ENCODE measurements at regions not wholly inside any gene's neighbourhood (a gene's known extent, or its start where the extent isn't known, plus 50 kb on each side); places are given as distances from the start of the nearest gene placed in this dataset.
"Not testable (repeated sequence)": the region's sequence is repeated elsewhere in the genome, so short reads cannot be mapped to it uniquely, and the experiment has no call there.

- DNase-seq: no peak
Observed at GRCh38 chr15:98530570-98530969, 117.8 kb upstream of the IGF1R start.

GRCh38 chr15:98532063-98532462, 116.3 kb upstream of the IGF1R start:
- no peak for DNase-seq

- no peak for DNase-seq
Observed at GRCh38 chr15:98536976-98537375, 111.4 kb upstream of the IGF1R start.

- DNase-seq: no peak
Observed at GRCh38 chr15:98537516-98538060, 110.8 kb upstream of the IGF1R start.

GRCh38 chr15:98541519-98541918, 106.8 kb upstream of the IGF1R start:
- no peak for DNase-seq

- no peak for DNase-seq
Observed at GRCh38 chr15:98543237-98543636, 105.1 kb upstream of the IGF1R start.

GRCh38 chr15:98546329-98546728, 102.0 kb upstream of the IGF1R start:
- DNase-seq: no peak

- DNase-seq: no peak
Observed at GRCh38 chr15:98547275-98547674, 101.1 kb upstream of the IGF1R start.

- no peak for DNase-seq
Observed at GRCh38 chr15:98547741-98548138, 100.6 kb upstream of the IGF1R start.

- no peak for DNase-seq
Observed at GRCh38 chr15:98548139-98548971, 100.0 kb upstream of the IGF1R start.

GRCh38 chr15:98549003-98549402, 99.3 kb upstream of the IGF1R start:
- DNase-seq: no peak

GRCh38 chr15:98549741-98550140, 98.6 kb upstream of the IGF1R start:
- DNase-seq: no peak

- not testable (repeated sequence) for DNase-seq
Observed at GRCh38 chr15:98550363-98550762, 98.0 kb upstream of the IGF1R start.

GRCh38 chr15:98551936-98552562, 96.3 kb upstream of the IGF1R start:
- DNase-seq: no peak

GRCh38 chr15:98554272-98555172, 93.8 kb upstream of the IGF1R start:
- no peak for DNase-seq

- no peak for DNase-seq
Observed at GRCh38 chr15:98555173-98555515, 93.2 kb upstream of the IGF1R start.

- no peak for DNase-seq
Observed at GRCh38 chr15:98556321-98556720, 92.0 kb upstream of the IGF1R start.

GRCh38 chr15:98560338-98560737, 88.0 kb upstream of the IGF1R start:
- DNase-seq: no peak

- DNase-seq: no peak
Observed at GRCh38 chr15:98561169-98561941, 87.0 kb upstream of the IGF1R start.

- no peak for DNase-seq
Observed at GRCh38 chr15:98562331-98562937, 85.9 kb upstream of the IGF1R start.

- DNase-seq: no peak
Observed at GRCh38 chr15:98565566-98565965, 82.8 kb upstream of the IGF1R start.

GRCh38 chr15:98567951-98568350, 80.4 kb upstream of the IGF1R start:
- DNase-seq: no peak
